ENCODE measurements at regions not wholly inside any gene's neighbourhood (a gene's known extent, or its start where the extent isn't known, plus 50 kb on each side); places are given as distances from the start of the nearest gene placed in this dataset.

- WGBS (ENCODE audit: insufficient coverage, low coverage, low lambda C conversion rate, missing lambda C conversion rate), result 70% methylated on average over 1 of the region's 1 CpG
- no peak for DNase-seq
- TF ChIP-seq POLR2A (IDR thresholded peaks at IDR 0.05), result no peak
- TF ChIP-seq CTCF (IDR thresholded peaks at IDR 0.05), result no peak
Observed at GRCh38 chr1:98314601-98315000, 346.9 kb upstream of the SNX7 start.

GRCh38 chr1:98306517-98307089 lies 354.9 kb upstream of the SNX7 start:
- Histone ChIP-seq H3K4me3 (no peak overlapping the region), H3K27me3 (no peaks in the 10 kb centered on the region), H3K36me3 (no peaks in the 10 kb centered on the region), H3K27ac (no peak overlapping the region), H3K9me3 (no peaks in the 10 kb centered on the region), H3K4me1 (no peaks in the 10 kb centered on the region)
- intact Hi-C loops (cut with DNase I), result no loop called here
- DNase-seq, result no peak
- ATAC-seq, result no peak
- no peak for TF ChIP-seq CTCF (IDR thresholded peaks at IDR 0.05)
- TF ChIP-seq POLR2A (IDR thresholded peaks at IDR 0.05), result no peak

More at GRCh38 chr1:98314601-98315000, 346.9 kb upstream of the SNX7 start:
- H3K4me1 ChIP-seq, result no peaks in the 10 kb centered on the region
- intact Hi-C loops (cut with DNase I), result no loop called here
- ATAC-seq, result no peak
- no peaks in the 10 kb centered on the region for H3K9me3 ChIP-seq
- no peaks in the 10 kb centered on the region for H3K36me3 ChIP-seq
- no peak overlapping the region for H3K27ac ChIP-seq
- no peaks in the 10 kb centered on the region for H3K27me3 ChIP-seq
- H3K4me3 ChIP-seq, result no peak overlapping the region

GRCh38 chr1:98305362-98305761 lies 356.2 kb upstream of the SNX7 start:
- intact Hi-C loops (cut with DNase I), result no loop called here
- TF ChIP-seq POLR2A (IDR thresholded peaks at IDR 0.05) (no peak), CTCF (IDR thresholded peaks at IDR 0.05) (no peak)
- no peaks in the 10 kb centered on the region for H3K27me3 ChIP-seq
- no peaks in the 10 kb centered on the region for H3K36me3 ChIP-seq
- H3K4me3 ChIP-seq, result no peak overlapping the region
- no peaks in the 10 kb centered on the region for H3K9me3 ChIP-seq
- H3K4me1 ChIP-seq, result no peaks in the 10 kb centered on the region
- H3K27ac ChIP-seq, result no peak overlapping the region
- ATAC-seq, result no peak
- DNase-seq, result no peak
- 35% methylated on average over 2 of the region's 2 CpGs for WGBS (ENCODE audit: insufficient coverage, low coverage, low lambda C conversion rate, missing lambda C conversion rate)

- intact Hi-C loops (cut with DNase I), result no loop called here
- TF ChIP-seq CTCF (IDR thresholded peaks at IDR 0.05), result no peak
- no peak for TF ChIP-seq POLR2A (IDR thresholded peaks at IDR 0.05)
- H3K9me3 ChIP-seq, result no peaks in the 10 kb centered on the region
- no peaks in the 10 kb centered on the region for H3K4me1 ChIP-seq
- H3K27ac ChIP-seq, result no peak overlapping the region
- H3K27me3 ChIP-seq, result no peaks in the 10 kb centered on the region
- H3K36me3 ChIP-seq, result no peaks in the 10 kb centered on the region
- ATAC-seq (no peak), DNase-seq (no peak)
- no peak overlapping the region for H3K4me3 ChIP-seq
Observed at GRCh38 chr1:98304888-98305287, 356.6 kb upstream of the SNX7 start.

- intact Hi-C loops (cut with DNase I), result no loop called here
- H3K27me3 ChIP-seq, result no peaks in the 10 kb centered on the region
- no peak overlapping the region for H3K27ac ChIP-seq
- 49% methylated on average over 3 of the region's 3 CpGs for WGBS (ENCODE audit: insufficient coverage, low coverage, low lambda C conversion rate, missing lambda C conversion rate)
- no peak for ATAC-seq
- no peak for DNase-seq
- TF ChIP-seq POLR2A (IDR thresholded peaks at IDR 0.05), result no peak
- no peak for TF ChIP-seq CTCF (IDR thresholded peaks at IDR 0.05)
- H3K4me3 ChIP-seq, result no peak overlapping the region
- H3K36me3 ChIP-seq, result no peaks in the 10 kb centered on the region
- no peaks in the 10 kb centered on the region for H3K9me3 ChIP-seq
- no peaks in the 10 kb centered on the region for H3K4me1 ChIP-seq
Observed at GRCh38 chr1:98299861-98300260, 361.7 kb upstream of the SNX7 start.
